Pulmonary artery endothelial cell (primary cell): ENCODE measurements at regions not wholly inside any gene's neighbourhood (a gene's known extent, or its start where the extent isn't known, plus 50 kb on each side); places are given as distances from the start of the nearest gene placed in this dataset.
A peak's percentile ranks its signal among the peaks of the same experiment; 100 is the strongest.

Experiments used
- DNase-seq: peaks from one replicate; pipeline ENCODE4 v3.0.0-alpha.2; 2011; ENCODE audit warnings: low read depth, low spot score

DNA sequence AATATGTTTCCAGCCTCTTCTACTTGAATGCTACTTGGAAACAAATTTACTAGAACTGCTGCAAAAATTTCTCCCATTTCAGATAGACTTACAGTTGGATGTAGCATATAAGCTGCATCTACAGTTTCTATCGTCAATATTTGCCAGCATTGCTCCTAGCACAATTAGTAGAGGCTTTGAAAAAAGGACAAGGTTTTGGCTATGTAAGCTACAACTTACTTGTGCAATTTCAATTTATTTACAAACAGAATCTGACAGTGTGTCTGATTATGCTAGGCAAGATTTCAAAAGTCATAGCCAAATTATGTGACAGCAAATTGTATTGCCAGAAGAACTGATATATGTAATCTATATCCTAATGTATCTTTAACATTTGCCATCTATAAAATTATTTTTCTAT, 628.4 kb upstream of the FAM174A start:
- no peak for DNase-seq

DNA sequence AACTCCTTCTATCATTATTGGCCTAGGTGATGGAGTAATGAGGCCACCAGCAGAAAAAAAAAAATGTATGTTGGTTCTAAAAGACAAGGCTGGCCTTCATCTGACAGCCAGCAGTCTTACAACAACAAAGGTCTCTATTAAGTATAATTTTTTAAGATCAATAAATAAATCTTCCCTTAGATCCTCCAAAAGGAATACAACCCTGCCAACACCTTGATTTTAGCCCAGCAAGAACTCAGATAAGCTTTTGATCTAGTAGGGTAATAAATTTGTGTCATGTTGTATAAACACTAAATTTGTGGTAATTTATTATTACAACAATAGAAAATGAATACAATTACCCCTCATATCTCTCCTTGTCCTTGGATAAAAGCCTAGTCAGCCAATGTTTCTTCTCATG, 633.2 kb upstream of the FAM174A start:
- no peak for DNase-seq

GRCh38 chr5:99900302-99900852, 634.8 kb upstream of the FAM174A start:
- peak; percentile 20 for DNase-seq

- DNase-seq = no peak
Measured at GRCh38 chr5:99879791-99880511, 655.2 kb upstream of the FAM174A start.

GRCh38 chr5:99878830-99879229, 656.3 kb upstream of the FAM174A start:
- DNase-seq = no peak

DNA sequence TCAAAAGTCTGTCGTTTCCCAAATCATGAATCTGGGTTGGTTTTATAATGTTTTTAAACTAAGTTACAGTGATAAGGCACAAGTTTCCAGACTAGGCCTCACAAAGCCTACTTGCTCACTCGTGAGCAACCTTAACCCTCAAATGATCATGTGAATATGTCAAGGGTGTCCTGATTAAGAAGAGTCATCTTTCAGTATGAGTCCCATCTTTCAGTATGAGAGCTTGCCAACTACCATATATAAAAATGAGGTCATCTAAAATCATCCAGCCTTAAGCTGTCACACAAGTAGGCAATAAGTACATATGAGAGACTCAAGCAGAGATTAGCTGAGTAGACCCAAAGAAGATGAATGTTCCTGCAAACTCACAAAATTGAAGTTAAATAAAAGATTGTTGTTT, 668.4 kb upstream of the FAM174A start:
- no peak for DNase-seq

GRCh38 chr5:99865159-99865558, 670.0 kb upstream of the FAM174A start:
- no peak for DNase-seq

DNA sequence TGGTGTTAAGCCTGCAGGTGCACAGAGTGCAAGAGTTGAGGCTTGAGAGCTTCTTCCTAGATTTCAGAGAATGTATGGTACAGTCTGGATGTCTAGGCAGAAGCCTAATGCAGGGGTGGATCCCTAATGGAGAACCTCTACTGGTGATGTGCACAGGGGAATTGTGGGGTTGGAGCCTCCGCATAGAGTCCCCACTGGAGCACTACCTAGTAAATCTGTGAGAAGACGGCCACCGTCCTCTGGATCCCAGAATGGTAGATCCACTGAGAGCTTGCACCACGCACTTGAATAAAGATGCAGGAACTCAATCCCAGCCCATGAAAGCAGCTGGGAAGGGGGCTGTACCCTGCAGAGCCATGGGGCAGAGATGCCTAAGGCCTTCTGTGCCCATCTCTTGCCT, 699.4 kb upstream of the FAM174A start:
- no peak for DNase-seq

DNA sequence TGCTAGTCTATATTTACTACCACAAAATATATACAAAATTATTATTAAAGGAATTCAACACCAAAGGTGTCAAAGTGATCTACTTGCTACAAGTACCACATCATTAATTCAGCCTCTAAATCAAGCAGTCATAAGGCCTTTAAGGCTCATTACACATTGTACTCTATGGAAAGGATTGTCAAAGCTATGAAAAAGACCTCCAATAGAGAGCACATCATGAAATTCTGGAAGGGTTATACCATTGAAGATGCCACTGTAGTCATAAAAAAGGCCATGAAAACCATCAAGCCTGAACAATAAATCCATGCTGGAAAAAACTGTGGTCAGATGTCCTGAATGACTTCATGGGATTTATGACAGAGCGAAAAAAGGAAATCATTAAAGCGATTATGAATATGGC, 708.0 kb upstream of the FAM174A start:
- no peak for DNase-seq

DNA sequence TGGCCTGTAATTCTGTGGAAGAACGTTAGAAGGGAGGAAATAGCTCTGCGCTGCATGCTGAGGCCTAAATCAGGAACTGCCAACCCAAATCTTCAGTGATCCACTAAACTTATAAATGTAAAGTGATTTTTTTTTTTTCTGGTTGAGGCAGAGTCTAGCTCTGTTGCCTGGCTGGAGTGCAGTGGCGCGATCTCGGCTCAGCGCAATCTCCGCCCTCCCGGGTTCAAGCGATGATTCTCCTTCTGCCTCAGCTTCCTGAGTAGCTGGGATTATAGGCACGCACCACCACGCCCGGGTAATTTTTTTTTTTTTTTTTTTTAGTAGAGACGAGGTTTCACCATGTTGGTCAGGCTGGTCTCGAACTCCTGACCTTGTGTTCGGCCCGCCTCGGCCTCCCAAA, 717.4 kb upstream of the FAM174A start:
- no peak for DNase-seq

GRCh38 chr5:99814321-99815063, 720.7 kb upstream of the FAM174A start:
- no peak for DNase-seq

DNA sequence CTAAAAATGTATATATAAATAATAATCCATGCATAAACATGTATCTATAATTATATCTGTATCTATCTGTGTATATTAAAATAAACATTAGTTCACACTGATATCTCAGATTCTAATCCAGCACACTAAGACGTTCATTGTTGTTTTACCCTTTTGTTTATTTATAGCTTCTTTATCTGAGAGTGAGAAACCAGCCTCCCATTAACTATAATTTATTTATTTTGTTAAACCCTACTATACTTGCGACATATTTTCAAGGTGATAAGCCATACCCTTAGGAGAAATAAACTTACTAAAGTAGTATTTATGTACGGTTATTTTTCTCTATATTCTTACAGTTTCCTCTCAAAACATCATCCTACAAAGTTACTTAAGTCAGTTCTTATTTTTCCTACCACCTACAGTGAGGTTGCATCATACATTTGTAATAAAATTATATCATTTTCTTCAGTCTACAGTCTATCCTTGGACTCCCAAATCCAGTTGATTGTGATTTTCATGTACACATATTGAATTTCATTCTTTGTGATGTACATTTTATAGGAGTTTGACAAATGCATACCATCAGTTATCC, 726.4 kb upstream of the FAM174A start:
- no peak for DNase-seq

DNA sequence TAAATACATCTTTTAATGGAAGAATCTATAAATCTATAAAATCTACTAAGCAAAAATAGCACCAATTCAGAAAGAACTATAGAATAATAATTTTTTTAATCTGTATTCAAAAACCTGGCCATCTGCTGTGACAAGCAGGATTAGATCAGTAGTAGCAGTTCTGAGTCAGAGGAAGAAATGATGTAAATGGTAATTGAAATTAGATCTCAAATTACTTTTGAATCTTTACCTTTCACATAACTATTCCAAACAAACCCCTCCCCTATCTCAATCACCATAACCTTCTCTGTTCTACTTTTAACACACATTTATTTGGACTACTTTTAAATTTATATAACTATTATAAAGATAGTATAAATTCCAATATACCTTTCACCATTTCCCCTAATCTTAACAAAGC, 727.8 kb upstream of the FAM174A start:
- no peak for DNase-seq

DNA sequence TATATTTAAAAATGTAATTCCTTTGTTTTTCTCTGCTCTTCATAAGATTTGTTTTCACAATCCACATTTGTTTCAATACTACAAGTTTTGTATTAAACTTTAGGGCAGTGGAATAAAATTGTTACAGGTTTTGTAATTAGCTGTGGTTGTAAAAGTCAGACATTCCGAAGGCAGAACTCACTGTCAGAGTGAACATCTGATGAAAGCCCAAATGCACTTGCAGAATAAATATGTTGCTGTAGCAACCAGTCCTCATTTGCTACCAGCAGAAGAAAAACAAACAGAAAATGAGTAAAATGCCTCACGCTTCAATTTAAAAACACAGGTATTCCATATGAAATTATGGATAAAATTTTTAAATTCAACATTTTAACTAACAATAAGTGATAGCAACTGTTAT, 740.1 kb upstream of the FAM174A start:
- no peak for DNase-seq

DNA sequence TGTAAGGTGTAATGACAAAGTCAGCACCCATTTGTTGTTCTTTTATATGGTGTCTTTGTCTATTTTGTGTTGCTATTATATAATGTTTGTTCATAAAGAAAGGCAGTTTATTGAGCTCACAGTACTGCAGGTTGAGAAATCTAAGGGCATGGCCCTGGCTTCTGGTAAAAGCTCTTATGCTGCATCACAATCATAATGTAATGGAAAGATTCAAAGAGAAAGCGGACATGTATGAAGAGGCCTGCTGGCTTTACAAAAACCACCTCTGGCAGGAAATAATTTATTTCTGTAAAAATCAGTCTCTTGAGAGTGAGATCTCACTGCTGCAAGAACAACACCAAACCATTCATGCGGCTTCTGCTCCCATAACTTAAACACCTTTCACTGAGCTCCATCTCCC, 746.7 kb upstream of the FAM174A start:
- DNase-seq = no peak

DNA sequence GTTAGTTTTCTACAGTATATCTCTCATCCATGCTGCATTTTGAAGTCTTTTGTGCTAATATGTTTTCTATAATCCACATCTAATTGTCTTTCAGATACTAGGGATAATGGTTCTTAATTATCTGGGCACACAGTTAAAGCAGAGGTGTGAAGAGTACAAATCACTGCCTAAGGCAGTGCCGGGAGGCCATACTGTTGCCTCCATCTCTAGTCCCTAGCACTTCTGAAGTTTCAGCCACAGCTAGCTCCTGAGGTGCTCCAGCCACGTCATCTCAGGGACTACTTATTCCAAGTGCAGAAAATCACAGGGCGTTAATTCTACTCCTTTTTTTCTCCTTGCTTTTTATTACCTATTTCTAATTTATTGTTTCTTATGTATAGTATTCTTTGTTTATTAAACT, 760.0 kb upstream of the FAM174A start:
- no peak for DNase-seq

DNA sequence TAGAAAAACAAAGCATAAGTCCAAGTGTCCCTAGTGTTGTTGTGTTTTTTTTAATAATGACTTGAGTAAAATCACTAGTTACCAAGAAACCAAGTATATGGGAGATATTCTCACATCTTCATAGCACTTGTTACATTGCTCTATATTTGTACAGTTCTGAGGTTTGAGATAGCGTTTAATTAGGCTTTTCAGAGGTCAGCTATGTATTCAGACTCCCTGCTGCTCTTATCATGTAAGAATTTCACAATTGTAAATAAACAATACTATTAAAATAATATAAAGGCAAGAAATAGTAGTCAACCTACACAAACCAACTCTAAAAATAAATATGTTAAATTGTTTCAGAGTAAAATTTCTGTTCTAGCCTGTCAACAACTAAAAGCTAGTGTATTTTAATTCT, 761.9 kb upstream of the FAM174A start:
- no peak for DNase-seq

- DNase-seq = no peak
Measured at GRCh38 chr5:99771296-99771695, 763.9 kb upstream of the FAM174A start.

GRCh38 chr5:99765011-99765410, 770.2 kb upstream of the FAM174A start:
- no peak for DNase-seq

DNA sequence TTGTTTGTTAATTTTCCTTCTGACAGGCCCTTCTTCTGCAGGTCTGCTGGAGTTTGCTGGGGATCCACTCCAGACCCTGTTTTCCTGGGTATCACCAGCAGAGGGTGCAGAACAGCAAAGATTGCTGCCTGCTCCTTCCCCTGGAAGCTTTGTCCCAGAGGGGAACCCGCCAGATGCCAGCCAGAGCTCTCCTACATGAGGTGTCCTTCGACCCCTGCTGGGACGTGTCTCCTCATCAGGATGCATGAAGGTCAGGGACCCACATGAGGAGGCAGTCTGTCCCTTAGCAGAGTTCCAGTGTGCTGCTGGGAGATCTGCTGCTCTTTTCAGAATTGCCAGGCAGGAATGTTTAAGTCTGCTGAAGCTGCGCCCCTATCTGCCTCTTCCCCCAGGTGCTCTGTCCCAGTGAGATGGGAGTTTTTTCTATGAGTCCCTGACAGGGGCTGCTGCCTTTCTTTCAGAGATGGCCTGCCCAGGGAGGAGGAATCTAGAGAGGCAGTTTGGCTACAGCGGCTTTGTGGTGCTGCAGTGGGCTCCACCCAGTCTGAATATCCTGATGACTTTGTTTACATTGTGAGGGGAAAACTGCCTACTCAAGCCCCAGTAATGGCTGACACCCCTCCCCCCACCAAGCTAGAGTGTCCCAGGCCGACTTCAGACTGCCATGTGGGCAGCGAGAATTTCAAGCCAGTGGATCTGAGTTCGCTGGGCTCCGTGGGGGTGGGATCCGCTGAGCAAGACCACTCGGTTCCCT, 772.0 kb upstream of the FAM174A start:
- DNase-seq = no peak

GRCh38 chr5:99747342-99747741, 787.8 kb upstream of the FAM174A start:
- DNase-seq = no peak

DNA sequence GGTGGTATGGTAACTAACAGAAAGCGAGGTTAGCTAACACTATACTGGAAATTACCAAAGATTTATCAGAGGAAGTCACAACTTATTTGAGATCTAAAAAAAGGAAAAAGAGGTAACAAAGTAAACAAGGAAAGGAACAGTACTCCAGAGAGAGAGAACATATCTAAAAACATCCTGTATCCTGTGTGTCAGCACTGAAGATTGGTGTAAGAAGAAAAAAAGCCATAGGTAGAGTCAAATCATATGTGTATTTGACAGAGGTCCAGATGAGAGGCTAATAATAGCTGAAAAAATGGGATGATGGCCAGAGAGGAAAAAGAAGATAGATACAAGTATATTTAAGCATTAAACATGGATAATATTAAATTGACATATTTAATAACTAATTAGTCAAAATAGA, 802.0 kb upstream of the FAM174A start:
- peak; percentile 1 for DNase-seq
